T-helper 1 cell treated with Interleukin-12 subunit alpha and Interleukin-12 subunit beta and Interleukin-4 antibody, amounts not matched to agents 30 μg/mL and 1 μg/mL, for 36 hours (primary cell): ENCODE measurements at regions not wholly inside any gene's neighbourhood (a gene's known extent, or its start where the extent isn't known, plus 50 kb on each side); places are given as distances from the start of the nearest gene placed in this dataset.

Experiments used
- H3K27ac Mint-ChIP-seq: one replicate; pipeline ENCODE4 v1.8.0; 2021; ENCODE audit warnings: mild to moderate bottlenecking, mixed read lengths
- H3K27me3 Mint-ChIP-seq: one replicate; pipeline ENCODE4 v1.8.0; 2021; ENCODE audit warnings: low read depth, mixed read lengths
- H3K36me3 Mint-ChIP-seq: one replicate; pipeline ENCODE4 v1.8.0; 2021; ENCODE audit warnings: low read depth, mixed read lengths
- H3K4me1 Mint-ChIP-seq: one replicate; pipeline ENCODE4 v1.8.0; 2021; ENCODE audit warnings: low read depth, mixed read lengths
- H3K4me3 Mint-ChIP-seq: one replicate; pipeline ENCODE4 v1.8.0; 2021; ENCODE audit warnings: mild to moderate bottlenecking, moderate library complexity, mixed read lengths
- H3K9me3 Mint-ChIP-seq: one replicate; pipeline ENCODE4 v1.8.0; 2021; ENCODE audit warnings: mixed read lengths

DNA sequence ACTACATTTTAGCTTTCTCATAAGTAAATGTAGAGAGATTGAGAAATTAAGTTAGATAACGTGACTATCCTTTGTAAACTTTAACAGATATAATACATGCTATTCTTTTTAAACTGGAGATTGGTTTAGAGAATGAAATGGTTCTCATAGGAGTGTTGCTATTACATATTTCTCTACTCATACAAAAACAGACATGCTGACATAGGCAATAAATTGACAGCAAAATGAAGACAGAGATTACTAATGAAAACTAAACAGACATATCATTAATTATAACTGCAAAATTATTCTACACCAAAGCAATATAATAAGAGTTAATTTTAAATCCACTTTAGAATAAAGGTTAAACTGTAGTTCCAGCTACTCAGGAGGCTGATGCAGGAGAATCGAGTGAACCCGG, 227.6 kb downstream of the CBLN2 start:
- Mint-ChIP-seq H3K27ac (no peak overlapping the region), H3K4me3 (no peak overlapping the region), H3K36me3 (no peaks in the 10 kb centered on the region), H3K9me3 (no peaks in the 10 kb centered on the region), H3K4me1 (no peaks in the 10 kb centered on the region), H3K27me3 (no peaks in the 10 kb centered on the region)

DNA sequence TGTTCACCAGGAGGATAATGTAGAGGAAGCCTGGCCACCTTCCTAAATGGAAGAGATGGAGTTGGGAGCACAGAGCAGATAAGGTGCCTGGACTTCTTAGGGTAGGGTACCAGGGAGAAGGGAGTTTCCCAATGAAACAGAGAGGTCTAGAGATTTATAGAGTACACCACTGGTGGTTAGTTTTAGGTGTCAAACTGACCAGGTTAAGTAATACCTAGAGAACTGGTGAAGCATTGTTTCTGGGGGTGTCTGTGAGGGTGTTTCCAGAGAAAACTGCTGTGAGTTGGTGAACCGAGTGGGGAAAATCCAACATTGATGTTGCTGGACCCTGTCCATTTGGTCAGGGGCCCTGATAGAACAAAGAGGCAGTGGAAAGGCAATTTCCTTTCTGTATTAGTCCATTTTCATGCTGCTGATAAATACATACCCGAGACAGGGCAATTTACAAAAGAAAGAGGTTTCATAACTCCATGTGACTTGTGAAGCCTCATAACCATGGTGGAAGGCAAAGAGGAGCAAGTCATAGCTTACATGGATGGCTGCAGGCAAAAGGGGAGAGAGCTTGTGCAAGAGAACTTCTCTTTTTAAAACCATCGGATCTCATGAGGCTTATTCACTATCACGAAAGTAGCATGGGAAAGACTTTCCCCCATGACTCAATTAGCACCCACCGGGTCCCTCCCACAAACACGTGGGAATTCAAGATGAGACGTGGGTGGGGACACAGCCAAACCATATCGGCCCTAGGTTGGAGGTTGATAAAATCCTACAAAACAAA, 260.8 kb downstream of the CBLN2 start:
- Mint-ChIP-seq H3K4me1 (no peaks in the 10 kb centered on the region), H3K27ac (no peak overlapping the region), H3K4me3 (no peak overlapping the region), H3K27me3 (no peaks in the 10 kb centered on the region), H3K36me3 (no peaks in the 10 kb centered on the region), H3K9me3 (no peaks in the 10 kb centered on the region)

DNA sequence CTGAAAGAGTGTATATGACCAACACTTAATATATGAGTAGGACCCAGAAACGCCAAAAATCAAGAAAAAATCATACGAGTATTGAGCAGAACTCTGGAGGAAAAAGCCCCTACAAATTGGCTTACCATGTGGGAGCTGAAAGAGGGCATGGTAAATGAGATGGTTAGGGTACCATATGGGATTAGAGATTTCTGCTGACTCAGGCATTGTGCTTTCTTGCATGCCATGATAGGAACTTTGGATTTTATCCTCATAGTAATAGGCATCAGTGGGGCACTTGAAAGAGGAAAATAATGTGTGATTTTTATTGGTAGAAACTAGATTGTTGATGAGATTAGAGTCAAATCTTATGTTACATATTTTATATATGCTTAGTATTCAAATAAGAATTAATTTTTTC, 271.1 kb downstream of the CBLN2 start:
- Mint-ChIP-seq H3K9me3 (peaks cover 15% of the 10 kb centered on the region), H3K27ac (no peak overlapping the region)

DNA sequence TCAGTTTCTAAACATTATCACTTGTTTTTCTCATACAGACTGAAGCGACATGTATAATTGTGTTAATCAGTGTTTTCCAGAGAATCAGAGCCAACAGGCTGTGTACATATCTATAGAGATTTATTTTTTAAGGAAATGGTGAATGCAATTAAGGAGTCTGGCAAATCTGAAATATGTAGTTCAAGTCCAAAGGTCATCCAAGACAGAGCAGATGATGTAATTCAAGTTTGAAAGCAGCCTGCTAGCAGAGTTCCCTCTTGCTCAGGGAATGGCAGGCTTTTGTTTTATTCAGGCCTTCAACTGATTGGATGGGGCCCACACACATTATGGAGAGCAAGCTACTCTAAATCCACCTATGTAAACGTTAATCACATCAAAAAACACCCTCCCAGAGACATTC, 282.6 kb downstream of the CBLN2 start:
- no peak overlapping the region for H3K4me3 Mint-ChIP-seq
- H3K27ac Mint-ChIP-seq: no peak overlapping the region
- H3K4me1 Mint-ChIP-seq: no peaks in the 10 kb centered on the region
- no peaks in the 10 kb centered on the region for H3K9me3 Mint-ChIP-seq
- no peaks in the 10 kb centered on the region for H3K36me3 Mint-ChIP-seq
- no peaks in the 10 kb centered on the region for H3K27me3 Mint-ChIP-seq

More for the DNA sequence above, 271.1 kb downstream of the CBLN2 start:
- Mint-ChIP-seq H3K4me3 (no peak overlapping the region), H3K36me3 (no peaks in the 10 kb centered on the region), H3K4me1 (no peaks in the 10 kb centered on the region), H3K27me3 (no peaks in the 10 kb centered on the region)

DNA sequence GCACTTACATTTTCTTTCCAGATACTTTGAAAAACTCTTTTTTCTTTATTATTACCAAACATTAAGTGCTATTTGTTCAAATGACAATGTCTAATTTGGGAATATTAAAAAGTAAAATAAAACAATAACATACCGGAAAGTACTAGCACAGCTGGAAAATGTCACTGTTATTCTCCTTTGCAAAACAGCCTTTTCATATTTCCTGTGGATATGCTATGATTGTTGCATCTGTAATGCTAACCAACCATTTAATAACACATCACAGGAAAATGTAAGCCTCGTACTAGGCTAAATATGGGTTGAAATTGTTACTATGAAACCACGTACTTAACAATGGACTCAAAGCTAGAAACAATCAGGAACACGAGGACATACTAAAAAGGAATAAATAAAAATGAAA, 298.1 kb downstream of the CBLN2 start:
- Mint-ChIP-seq H3K36me3 (no peaks in the 10 kb centered on the region), H3K27me3 (no peaks in the 10 kb centered on the region), H3K4me3 (no peak overlapping the region), H3K9me3 (no peaks in the 10 kb centered on the region), H3K4me1 (no peaks in the 10 kb centered on the region), H3K27ac (no peak overlapping the region)

DNA sequence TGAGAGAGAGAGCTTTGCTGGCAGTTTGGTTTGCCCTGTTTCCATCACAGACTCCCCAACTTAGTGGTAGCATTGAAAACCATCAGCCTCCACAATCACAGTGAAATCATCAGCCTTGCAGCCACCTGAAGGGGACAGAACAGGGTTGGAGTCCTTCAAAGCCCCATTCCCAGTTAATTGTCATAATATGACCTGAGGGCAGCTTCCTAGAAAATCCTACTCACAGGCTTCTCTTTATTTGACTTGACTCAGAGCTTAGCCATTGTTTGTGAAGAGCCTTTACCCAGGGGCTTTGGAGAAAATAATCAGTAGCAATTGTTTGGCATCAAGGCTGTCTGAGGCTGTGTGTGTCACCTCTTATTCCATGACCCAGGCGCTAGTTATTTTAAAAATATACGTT, 308.7 kb downstream of the CBLN2 start:
- H3K4me3 Mint-ChIP-seq: no peak overlapping the region
- no peaks in the 10 kb centered on the region for H3K36me3 Mint-ChIP-seq
- H3K9me3 Mint-ChIP-seq: no peaks in the 10 kb centered on the region
- H3K27ac Mint-ChIP-seq: no peak overlapping the region
- H3K27me3 Mint-ChIP-seq: no peaks in the 10 kb centered on the region
- H3K4me1 Mint-ChIP-seq: no peaks in the 10 kb centered on the region

DNA sequence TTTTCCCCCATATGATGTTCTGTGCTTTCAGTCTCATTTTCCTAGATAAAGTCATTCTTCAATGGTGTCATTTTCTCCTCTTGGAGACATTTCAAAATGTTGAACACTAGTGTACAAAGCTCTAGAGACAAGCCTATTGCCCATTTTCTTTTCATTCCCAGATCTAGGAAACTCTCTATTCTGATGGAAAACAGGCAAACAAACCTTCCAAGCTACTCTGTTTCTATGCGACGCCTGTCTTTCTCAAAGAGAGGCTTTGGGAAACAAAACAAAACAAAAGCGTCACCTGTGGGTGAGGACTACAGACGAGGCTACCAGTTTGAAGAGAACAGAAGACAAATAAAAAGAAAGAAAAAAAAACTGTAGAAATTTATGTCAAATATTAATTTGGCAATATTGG, 311.0 kb downstream of the CBLN2 start:
- Mint-ChIP-seq H3K27ac (no peak overlapping the region), H3K4me1 (no peaks in the 10 kb centered on the region), H3K36me3 (no peaks in the 10 kb centered on the region), H3K4me3 (no peak overlapping the region), H3K27me3 (no peaks in the 10 kb centered on the region), H3K9me3 (no peaks in the 10 kb centered on the region)

DNA sequence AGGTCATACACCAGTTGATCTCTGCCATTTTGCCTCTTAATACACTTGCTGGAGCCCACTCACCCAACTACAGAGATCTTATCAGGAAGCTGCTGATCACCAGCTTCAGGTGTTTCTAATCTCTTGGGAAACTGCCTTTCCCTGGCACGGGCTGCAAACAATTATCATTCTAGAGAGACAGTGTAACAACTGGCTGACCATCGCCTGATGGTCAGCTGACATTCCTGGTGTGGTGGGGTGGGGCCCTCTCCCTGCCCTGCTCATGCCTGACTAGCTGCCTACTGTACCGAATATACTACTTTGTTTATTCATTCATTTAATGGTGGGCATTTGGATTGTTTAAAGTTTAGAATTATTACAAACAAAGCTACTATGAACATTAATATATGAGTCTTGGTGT, 311.5 kb downstream of the CBLN2 start:
- no peaks in the 10 kb centered on the region for H3K4me1 Mint-ChIP-seq
- no peaks in the 10 kb centered on the region for H3K27me3 Mint-ChIP-seq
- no peak overlapping the region for H3K4me3 Mint-ChIP-seq
- no peaks in the 10 kb centered on the region for H3K36me3 Mint-ChIP-seq
- H3K27ac Mint-ChIP-seq: no peak overlapping the region
- no peaks in the 10 kb centered on the region for H3K9me3 Mint-ChIP-seq

DNA sequence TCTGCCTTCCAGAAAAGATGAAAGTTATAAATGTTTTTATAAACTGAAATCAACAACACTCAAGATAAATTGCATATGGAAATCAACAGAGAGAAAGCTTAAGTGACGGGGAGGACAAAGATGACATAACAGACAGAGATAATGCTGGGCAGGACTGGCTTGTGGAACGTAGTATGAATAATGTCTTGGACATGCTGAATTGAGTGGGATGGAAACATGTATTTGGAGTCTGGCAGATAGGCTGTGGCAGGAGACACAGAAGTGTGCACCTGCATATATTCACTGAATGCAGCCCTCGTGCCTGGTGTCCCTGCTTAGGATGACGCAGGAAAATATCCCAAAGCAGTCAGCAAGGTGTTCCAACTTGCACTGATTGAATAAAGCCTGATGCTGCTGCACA, 318.2 kb downstream of the CBLN2 start:
- Mint-ChIP-seq H3K4me1 (no peaks in the 10 kb centered on the region), H3K4me3 (no peak overlapping the region), H3K9me3 (no peaks in the 10 kb centered on the region), H3K27ac (no peak overlapping the region), H3K36me3 (no peaks in the 10 kb centered on the region), H3K27me3 (no peaks in the 10 kb centered on the region)

DNA sequence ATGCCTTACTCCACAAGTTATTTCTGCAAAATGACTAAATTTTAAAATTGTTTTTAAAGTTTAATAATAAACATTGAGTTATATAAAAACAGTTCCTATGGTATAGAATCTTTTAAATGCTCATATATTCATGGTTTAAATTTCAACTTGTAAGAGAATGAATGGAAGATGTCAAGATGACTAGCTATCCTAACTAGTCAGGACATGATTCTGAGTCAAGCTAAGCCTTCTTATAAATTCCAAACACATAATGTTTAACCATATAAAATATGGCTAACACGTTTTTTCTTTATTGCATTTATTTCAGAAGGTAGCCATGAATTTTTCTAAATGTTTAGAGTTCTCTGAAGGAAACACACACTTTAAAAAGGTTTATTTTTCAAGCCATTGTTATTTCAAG, 320.4 kb downstream of the CBLN2 start:
- Mint-ChIP-seq H3K27ac (no peak overlapping the region), H3K36me3 (no peaks in the 10 kb centered on the region), H3K9me3 (no peaks in the 10 kb centered on the region), H3K4me3 (no peak overlapping the region), H3K4me1 (no peaks in the 10 kb centered on the region), H3K27me3 (no peaks in the 10 kb centered on the region)

DNA sequence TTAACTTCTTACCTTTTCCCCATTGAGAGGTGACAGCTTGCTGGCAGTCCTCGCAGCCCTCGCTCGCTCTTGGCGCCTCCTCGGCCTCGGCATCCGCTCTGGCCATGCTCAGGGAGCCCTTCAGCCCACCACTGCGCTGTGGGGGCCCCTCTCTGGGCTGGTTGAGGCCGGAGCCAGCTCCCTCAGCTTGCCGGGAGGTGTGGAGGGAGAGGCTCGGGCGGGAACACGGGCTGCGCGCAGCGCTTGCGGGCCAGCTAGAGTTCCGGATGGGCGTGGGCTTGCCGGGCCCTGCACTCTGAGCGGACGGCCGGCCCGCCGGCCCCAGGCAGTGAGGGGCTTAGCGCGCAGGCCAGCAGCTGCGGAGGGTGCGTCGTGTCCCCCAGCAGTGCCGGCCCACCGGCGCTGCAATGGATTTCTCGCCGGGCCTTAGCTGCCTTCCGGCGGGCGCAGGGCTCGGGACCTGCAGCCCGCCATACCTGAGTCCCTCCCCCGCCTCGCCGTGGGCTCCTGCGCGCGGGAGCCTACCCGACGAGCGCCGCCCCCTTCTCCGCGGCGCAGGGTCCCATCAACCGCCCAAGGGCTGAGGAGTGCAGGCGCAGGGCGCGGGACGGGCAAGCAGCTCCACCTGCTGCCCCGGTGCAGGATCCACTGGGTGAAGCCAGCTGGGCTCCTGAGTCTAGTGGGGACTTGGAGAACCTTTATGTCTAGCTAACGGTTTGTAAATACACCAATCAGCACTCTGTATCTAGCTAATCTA, 335.0 kb downstream of the CBLN2 start:
- no peaks in the 10 kb centered on the region for H3K36me3 Mint-ChIP-seq
- peaks cover 5% of the 10 kb centered on the region for H3K9me3 Mint-ChIP-seq
- no peaks in the 10 kb centered on the region for H3K4me1 Mint-ChIP-seq
- H3K27me3 Mint-ChIP-seq: no peaks in the 10 kb centered on the region
- no peak overlapping the region for H3K4me3 Mint-ChIP-seq
- no peak overlapping the region for H3K27ac Mint-ChIP-seq

DNA sequence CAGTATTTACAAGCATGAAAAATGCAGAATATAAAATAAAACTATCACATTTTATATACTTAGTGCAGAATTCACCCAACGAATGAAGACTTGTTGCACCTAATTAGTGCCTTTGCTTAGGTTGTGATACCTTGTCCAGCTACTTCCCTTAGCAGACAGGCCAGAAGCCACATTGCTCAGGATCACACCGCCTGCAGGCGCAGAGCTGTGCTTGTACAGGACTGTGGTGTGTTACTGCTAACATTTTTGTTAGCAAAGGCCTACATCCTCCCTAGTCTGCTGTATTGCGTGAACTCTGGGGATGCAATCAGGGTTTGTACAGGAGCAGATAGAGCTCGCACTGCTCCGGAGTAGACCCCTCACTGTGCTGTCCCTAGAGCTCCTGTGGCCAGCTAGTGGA, 336.9 kb downstream of the CBLN2 start:
- H3K4me3 Mint-ChIP-seq: no peak overlapping the region
- no peaks in the 10 kb centered on the region for H3K36me3 Mint-ChIP-seq
- no peaks in the 10 kb centered on the region for H3K27me3 Mint-ChIP-seq
- H3K27ac Mint-ChIP-seq: no peak overlapping the region
- H3K9me3 Mint-ChIP-seq: peaks cover 5% of the 10 kb centered on the region
- no peaks in the 10 kb centered on the region for H3K4me1 Mint-ChIP-seq

DNA sequence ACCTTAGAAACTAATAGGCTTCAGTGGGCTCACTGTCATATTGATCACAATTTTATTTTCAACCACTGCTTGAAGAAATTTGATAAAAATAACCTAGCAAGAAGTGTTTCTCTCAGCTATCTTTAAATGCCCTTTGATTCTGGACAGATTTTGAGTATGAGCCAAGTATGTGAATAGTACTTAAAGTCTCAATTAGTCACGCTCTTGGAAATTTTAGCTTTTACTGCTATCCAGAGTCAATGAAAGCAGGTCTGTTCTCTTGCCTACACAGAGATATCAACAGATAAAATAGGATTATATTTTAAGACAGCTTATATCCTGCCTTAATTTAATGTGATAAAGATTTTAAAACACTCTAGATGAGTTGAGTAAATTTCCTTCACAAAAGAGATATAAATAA, 337.3 kb downstream of the CBLN2 start:
- H3K4me3 Mint-ChIP-seq: no peak overlapping the region
- peaks cover 5% of the 10 kb centered on the region for H3K9me3 Mint-ChIP-seq
- H3K4me1 Mint-ChIP-seq: no peaks in the 10 kb centered on the region
- no peaks in the 10 kb centered on the region for H3K36me3 Mint-ChIP-seq
- no peaks in the 10 kb centered on the region for H3K27me3 Mint-ChIP-seq
- H3K27ac Mint-ChIP-seq: no peak overlapping the region

DNA sequence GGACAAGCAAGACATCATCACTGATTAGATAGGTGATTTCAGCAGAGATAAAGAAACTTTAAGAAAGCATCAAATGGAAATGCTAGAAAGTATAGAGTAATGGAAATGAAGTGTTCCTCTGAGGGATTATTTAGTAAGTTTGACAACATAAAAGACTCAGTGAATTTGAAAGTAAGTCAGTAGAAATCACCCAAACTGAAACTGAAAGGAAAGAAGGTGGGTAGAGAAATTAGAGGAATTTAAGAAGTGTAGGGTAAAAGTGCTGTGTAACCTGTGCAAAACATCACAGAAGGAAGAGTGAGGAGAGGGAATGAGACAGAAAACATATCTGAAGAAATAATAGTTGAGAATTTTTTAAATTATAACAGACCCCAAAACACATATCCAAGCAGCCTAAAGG, 343.1 kb downstream of the CBLN2 start:
- Mint-ChIP-seq H3K4me1 (peaks cover 2% of the 10 kb centered on the region), H3K36me3 (no peaks in the 10 kb centered on the region), H3K4me3 (no peak overlapping the region), H3K9me3 (no peaks in the 10 kb centered on the region), H3K27me3 (no peaks in the 10 kb centered on the region), H3K27ac (peak overlapping the region; percentile 21)

DNA sequence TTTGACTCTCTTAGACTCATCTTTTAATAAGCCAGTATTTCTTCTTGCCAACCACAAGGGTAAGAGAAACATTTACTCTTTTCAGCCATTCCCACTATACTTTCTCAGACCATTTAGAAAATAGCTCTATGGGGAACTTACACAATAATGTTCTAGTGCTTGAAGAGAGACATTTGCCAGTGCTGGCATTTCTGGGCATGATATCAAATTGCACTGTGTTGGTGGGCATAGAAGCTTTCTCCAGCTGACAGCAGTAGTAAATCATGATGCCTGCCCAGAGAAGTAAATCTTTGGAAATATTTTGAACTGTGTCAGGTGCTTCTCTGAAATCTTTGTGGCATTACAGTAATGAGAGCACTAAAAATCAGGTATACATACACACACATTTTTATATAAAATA, 346.6 kb downstream of the CBLN2 start:
- Mint-ChIP-seq H3K27me3 (no peaks in the 10 kb centered on the region), H3K36me3 (no peaks in the 10 kb centered on the region), H3K27ac (no peak overlapping the region), H3K9me3 (peaks cover 3% of the 10 kb centered on the region), H3K4me1 (peaks cover 2% of the 10 kb centered on the region), H3K4me3 (no peak overlapping the region)
